ENCODE measurements at regions not wholly inside any gene's neighbourhood (a gene's known extent, or its start where the extent isn't known, plus 50 kb on each side); places are given as distances from the start of the nearest gene placed in this dataset.
"Not testable (repeated sequence)": the region's sequence is repeated elsewhere in the genome, so short reads cannot be mapped to it uniquely, and the experiment has no call there.

DNA sequence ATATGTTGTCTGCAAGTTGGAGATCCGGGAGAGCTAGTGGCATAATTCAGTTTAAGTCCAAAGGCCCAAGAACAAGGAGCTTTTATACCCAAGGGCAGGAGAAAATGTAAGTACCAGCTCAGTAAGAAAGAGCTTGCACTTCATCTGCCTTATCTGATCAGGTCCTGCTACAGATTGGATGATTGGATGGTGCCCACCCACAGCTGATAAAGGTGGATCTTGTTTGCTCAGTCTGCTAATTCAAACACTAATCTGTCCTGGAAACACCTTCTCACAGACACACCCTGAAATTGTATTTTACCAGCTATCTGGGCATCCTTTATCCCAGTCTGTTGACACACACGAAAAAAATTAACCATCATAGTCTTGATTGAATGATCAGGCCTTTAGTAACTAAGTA lies 230.7 kb upstream of the SLC16A7 start:
- no peaks in the 10 kb centered on the region for H3K27me3 Mint-ChIP-seq
- TF ChIP-seq, protein P1, sequence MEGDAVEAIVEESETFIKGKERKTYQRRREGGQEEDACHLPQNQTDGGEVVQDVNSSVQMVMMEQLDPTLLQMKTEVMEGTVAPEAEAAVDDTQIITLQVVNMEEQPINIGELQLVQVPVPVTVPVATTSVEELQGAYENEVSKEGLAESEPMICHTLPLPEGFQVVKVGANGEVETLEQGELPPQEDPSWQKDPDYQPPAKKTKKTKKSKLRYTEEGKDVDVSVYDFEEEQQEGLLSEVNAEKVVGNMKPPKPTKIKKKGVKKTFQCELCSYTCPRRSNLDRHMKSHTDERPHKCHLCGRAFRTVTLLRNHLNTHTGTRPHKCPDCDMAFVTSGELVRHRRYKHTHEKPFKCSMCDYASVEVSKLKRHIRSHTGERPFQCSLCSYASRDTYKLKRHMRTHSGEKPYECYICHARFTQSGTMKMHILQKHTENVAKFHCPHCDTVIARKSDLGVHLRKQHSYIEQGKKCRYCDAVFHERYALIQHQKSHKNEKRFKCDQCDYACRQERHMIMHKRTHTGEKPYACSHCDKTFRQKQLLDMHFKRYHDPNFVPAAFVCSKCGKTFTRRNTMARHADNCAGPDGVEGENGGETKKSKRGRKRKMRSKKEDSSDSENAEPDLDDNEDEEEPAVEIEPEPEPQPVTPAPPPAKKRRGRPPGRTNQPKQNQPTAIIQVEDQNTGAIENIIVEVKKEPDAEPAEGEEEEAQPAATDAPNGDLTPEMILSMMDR (IDR thresholded peaks at IDR 0.05): no peak
- no peak for TF ChIP-seq EZH2 (IDR thresholded peaks at IDR 0.05; ENCODE audit: borderline replicate concordance, insufficient read depth, low read depth, low read length, poor library complexity, severe bottlenecking)
- H3K4me3 Mint-ChIP-seq: no peak overlapping the region
- Histone ChIP-seq H3K4me1 (ENCODE audit: control insufficient read depth in 2 of 2, insufficient read depth in 2 of 2, low read length in 2 of 2) (no peaks in the 10 kb centered on the region), H3K27me3 (replicated peaks in 1 of 4; ENCODE audit: control extremely low read depth in 1 of 4, control insufficient read depth in 3 of 4, insufficient read depth in 4 of 4, low read length in 3 of 4) (no peaks in the 10 kb centered on the region), H3K9ac (ENCODE audit: low read length) (no peak overlapping the region), H3K9me3 (ENCODE audit: control extremely low read depth in 1 of 3, control insufficient read depth in 2 of 3, insufficient read depth in 1 of 3, low read length in 2 of 3) (no peaks in the 10 kb centered on the region), H3K4me3 (ENCODE audit: control extremely low read depth in 1 of 5, extremely low read depth in 1 of 5, insufficient read depth in 1 of 5, low read depth in 2 of 5, low read length in 4 of 5) (no peak overlapping the region), H4K20me1 (ENCODE audit: control insufficient read depth, insufficient read depth, low read length, poor library complexity, severe bottlenecking) (no peaks in the 10 kb centered on the region), H3K79me2 (ENCODE audit: control insufficient read depth, insufficient read depth, low read length) (no peaks in the 10 kb centered on the region), H3K4me2 (replicated peaks; ENCODE audit: low read depth, low read length, poor library complexity, severe bottlenecking) (no peak overlapping the region), H3K36me3 (replicated peaks in 1 of 2; ENCODE audit: control extremely low read depth in 1 of 2, control insufficient read depth in 1 of 2, extremely low read depth in 1 of 2, insufficient read depth in 2 of 2, low read length in 1 of 2) (no peaks in the 10 kb centered on the region), H3K27ac (ENCODE audit: low read length in 2 of 2) (no peak overlapping the region), H2AFZ (ENCODE audit: insufficient read depth, low read depth, low read length, poor library complexity, severe bottlenecking) (no peak overlapping the region)
- H3K4me1 Mint-ChIP-seq: no peaks in the 10 kb centered on the region
- no peak for ATAC-seq (ENCODE audit: low read depth)
- intact Hi-C loops (cut with micrococcal nuclease): no loop called here
- CTCF ChIA-PET: no interaction called here
- no peak for DNase-seq
- H3K9me3 Mint-ChIP-seq (ENCODE audit: insufficient read depth): no peaks in the 10 kb centered on the region
- no peak overlapping the region for H3K27ac Mint-ChIP-seq
- WGBS (ENCODE audit: insufficient coverage): 100% methylated on average over 1 of the region's 2 CpGs
- POLR2A ChIA-PET: no interaction called here

DNA sequence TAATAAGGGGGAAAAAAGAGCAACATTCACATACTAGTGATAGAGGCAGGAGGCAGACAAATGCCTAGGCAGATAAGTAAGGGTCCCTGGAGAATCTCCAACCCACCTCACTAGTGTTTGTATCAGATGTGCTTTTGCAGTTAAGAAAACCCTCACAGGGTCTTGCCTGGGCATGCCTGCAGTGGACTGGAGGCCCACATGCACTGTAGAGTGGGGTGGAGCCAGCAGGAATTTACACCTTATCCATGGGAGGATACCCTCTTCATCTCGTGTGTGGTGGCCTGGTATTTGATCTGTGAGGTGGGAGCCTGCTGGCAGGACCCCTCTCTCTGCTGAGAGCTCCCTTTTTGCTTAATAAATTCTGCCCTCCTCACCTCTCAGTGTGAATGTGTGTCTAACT lies 238.0 kb upstream of the SLC16A7 start:
- H3K9me3 Mint-ChIP-seq (ENCODE audit: insufficient read depth): no peaks in the 10 kb centered on the region
- Histone ChIP-seq H3K36me3 (replicated peaks in 1 of 2; ENCODE audit: control extremely low read depth in 1 of 2, control insufficient read depth in 1 of 2, extremely low read depth in 1 of 2, insufficient read depth in 2 of 2, low read length in 1 of 2) (no peaks in the 10 kb centered on the region), H3K4me2 (replicated peaks; ENCODE audit: low read depth, low read length, poor library complexity, severe bottlenecking) (no peak overlapping the region), H2AFZ (ENCODE audit: insufficient read depth, low read depth, low read length, poor library complexity, severe bottlenecking) (no peak overlapping the region), H3K4me3 (ENCODE audit: control extremely low read depth in 1 of 5, extremely low read depth in 1 of 5, insufficient read depth in 1 of 5, low read depth in 2 of 5, low read length in 4 of 5) (no peak overlapping the region), H3K9me3 (ENCODE audit: control extremely low read depth in 1 of 3, control insufficient read depth in 2 of 3, insufficient read depth in 1 of 3, low read length in 2 of 3) (no peaks in the 10 kb centered on the region), H3K9ac (ENCODE audit: low read length) (no peak overlapping the region), H4K20me1 (ENCODE audit: control insufficient read depth, insufficient read depth, low read length, poor library complexity, severe bottlenecking) (no peaks in the 10 kb centered on the region), H3K4me1 (ENCODE audit: control insufficient read depth in 2 of 2, insufficient read depth in 2 of 2, low read length in 2 of 2) (no peaks in the 10 kb centered on the region), H3K79me2 (ENCODE audit: control insufficient read depth, insufficient read depth, low read length) (no peaks in the 10 kb centered on the region), H3K27ac (ENCODE audit: low read length in 2 of 2) (no peak overlapping the region), H3K27me3 (replicated peaks in 1 of 4; ENCODE audit: control extremely low read depth in 1 of 4, control insufficient read depth in 3 of 4, insufficient read depth in 4 of 4, low read length in 3 of 4) (no peaks in the 10 kb centered on the region)
- CTCF ChIA-PET: no interaction called here
- intact Hi-C loops (cut with micrococcal nuclease): no loop called here
- H3K4me3 Mint-ChIP-seq: no peak overlapping the region
- TF ChIP-seq, protein P1 (IDR thresholded peaks at IDR 0.05): no peak
- no peak for TF ChIP-seq EZH2 (IDR thresholded peaks at IDR 0.05; ENCODE audit: borderline replicate concordance, insufficient read depth, low read depth, low read length, poor library complexity, severe bottlenecking)
- ATAC-seq (ENCODE audit: low read depth) (no peak), DNase-seq (no peak)
- H3K27ac Mint-ChIP-seq: no peak overlapping the region
- no CpG with 5 or more reads among the region's 1 CpG for WGBS (ENCODE audit: insufficient coverage)
- no peaks in the 10 kb centered on the region for H3K4me1 Mint-ChIP-seq
- H3K27me3 Mint-ChIP-seq: no peaks in the 10 kb centered on the region
- POLR2A ChIA-PET: no interaction called here

DNA sequence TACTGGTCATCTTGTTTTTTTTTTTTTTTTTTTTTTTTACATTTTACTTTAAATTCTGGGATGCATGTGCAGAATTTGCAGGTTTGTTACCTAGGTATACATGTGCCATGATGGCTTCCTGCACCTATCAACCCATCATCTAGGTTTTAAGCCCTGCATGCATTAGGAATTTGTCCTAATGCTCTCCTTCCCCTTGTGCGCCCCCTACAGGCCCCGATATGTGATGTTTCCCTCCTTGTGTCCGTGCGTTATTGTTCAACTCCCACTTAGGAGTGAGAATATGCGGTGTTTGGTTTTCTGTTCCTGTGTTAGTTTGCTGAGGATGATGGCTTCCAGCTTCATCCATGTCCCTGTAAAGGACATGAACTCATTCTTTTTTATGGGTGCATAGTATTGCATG lies 249.6 kb upstream of the SLC16A7 start:
- CTCF ChIA-PET; H3K27ac ChIP-seq (ENCODE audit: low read length in 2 of 2); H3K9me3 ChIP-seq (ENCODE audit: control extremely low read depth in 1 of 3, control insufficient read depth in 2 of 3, insufficient read depth in 1 of 3, low read length in 2 of 3); POLR2A ChIA-PET; H3K27me3 Mint-ChIP-seq; H3K27me3 ChIP-seq (replicated peaks in 1 of 4; ENCODE audit: control extremely low read depth in 1 of 4, control insufficient read depth in 3 of 4, insufficient read depth in 4 of 4, low read length in 3 of 4); DNase-seq; H3K36me3 ChIP-seq (replicated peaks in 1 of 2; ENCODE audit: control extremely low read depth in 1 of 2, control insufficient read depth in 1 of 2, extremely low read depth in 1 of 2, insufficient read depth in 2 of 2, low read length in 1 of 2); H3K4me2 ChIP-seq (replicated peaks; ENCODE audit: low read depth, low read length, poor library complexity, severe bottlenecking); H3K4me3 ChIP-seq (ENCODE audit: control extremely low read depth in 1 of 5, extremely low read depth in 1 of 5, insufficient read depth in 1 of 5, low read depth in 2 of 5, low read length in 4 of 5); H3K79me2 ChIP-seq (ENCODE audit: control insufficient read depth, insufficient read depth, low read length); H3K4me3 Mint-ChIP-seq; H3K4me1 Mint-ChIP-seq; H3K27ac Mint-ChIP-seq; H2AFZ ChIP-seq (ENCODE audit: insufficient read depth, low read depth, low read length, poor library complexity, severe bottlenecking); H4K20me1 ChIP-seq (ENCODE audit: control insufficient read depth, insufficient read depth, low read length, poor library complexity, severe bottlenecking); H3K9me3 Mint-ChIP-seq (ENCODE audit: insufficient read depth); H3K9ac ChIP-seq (ENCODE audit: low read length); ATAC-seq (ENCODE audit: low read depth); H3K4me1 ChIP-seq (ENCODE audit: control insufficient read depth in 2 of 2, insufficient read depth in 2 of 2, low read length in 2 of 2); intact Hi-C loops (cut with micrococcal nuclease): not testable (repeated sequence)
- WGBS (ENCODE audit: insufficient coverage): no CpG with 5 or more reads among the region's 5 CpGs

All from B cell (primary cell).